NCI-H526 treated with DMSO at 0.1 percent for 48 hours (cell line): ENCODE measurements at regions not wholly inside any gene's neighbourhood (a gene's known extent, or its start where the extent isn't known, plus 50 kb on each side); places are given as distances from the start of the nearest gene placed in this dataset.
"Not testable (repeated sequence)": the region's sequence is repeated elsewhere in the genome, so short reads cannot be mapped to it uniquely, and the experiment has no call there.

Experiments used
- DNase-seq: peaks from one replicate; lab custom pipeline; 2025; lab: John Stamatoyannopoulos, UW

DNA sequence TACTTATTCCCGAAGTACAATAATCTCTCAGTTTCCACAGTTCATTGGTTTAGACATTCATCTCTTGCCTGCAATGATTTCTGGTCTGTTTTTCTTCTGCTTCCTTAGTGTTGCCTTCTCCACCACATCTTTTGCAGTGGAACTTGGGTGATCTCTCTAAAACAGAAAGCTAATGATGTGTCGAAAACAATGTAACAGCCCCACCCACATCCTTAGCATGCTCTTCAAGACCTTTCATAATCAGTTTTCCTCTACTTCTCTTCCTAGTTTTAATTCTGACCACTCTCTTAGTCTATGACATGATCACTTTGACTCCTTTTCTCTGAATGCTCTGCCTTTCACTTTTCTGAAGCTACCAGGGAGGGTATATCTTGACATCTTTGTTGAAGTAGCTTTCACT is 1007.9 kb upstream of the CITED2 start:
- no peak for DNase-seq

DNA sequence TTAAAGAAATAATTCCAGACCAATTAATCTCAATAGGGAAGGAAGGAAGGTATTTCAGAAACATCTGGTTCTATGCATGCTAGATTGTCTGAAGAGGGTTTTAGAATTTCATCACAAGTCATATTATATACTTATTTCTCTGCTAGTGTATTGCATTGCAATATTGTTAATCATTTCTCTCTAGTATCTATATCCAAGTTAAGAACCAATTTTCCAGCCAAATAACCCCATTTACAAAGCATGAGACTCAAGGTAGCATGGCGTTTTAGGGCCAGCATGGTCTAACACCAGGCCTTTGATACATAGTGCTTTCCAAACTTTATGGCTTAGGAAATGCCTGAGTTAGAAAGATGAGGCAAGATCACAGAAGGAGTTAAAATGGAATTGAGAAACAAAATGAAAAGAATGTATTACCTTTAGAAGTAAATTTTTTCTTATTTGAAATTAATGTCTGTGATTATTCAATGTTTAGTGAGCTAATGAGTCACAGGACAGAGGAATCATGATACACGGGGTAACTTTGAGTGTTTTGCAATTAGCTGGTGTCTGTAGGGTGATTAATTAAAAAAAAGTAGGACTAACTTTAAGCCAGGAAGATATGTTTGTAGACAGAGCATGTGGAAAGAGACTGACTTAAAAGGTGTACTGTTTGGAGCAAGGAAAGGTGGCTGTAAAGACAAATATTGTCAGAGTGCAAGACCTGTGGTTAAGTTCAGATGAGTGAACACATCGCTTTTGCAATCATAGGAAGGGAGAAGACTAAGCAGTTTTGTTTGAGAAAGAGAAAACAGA is 1006.2 kb upstream of the CITED2 start:
- DNase-seq = no peak

DNA sequence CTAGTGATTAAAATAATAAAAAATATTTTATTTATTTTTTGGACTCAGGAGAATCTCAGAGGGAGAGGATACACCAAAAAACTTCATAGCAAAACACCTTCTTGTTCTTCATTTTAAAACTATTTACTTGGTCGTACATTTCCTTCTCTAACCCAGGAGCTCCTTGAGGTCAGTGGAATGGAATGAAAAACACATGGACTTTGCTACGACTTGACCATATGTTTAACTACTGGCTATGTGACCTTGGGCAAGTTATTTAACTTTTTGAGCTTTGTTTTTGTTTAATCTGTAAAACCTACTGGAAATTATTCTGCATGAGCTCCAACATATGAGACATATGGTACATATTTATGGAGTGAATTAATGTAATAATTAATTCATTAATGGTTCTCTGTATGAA is 1005.5 kb upstream of the CITED2 start:
- DNase-seq = no peak

DNA sequence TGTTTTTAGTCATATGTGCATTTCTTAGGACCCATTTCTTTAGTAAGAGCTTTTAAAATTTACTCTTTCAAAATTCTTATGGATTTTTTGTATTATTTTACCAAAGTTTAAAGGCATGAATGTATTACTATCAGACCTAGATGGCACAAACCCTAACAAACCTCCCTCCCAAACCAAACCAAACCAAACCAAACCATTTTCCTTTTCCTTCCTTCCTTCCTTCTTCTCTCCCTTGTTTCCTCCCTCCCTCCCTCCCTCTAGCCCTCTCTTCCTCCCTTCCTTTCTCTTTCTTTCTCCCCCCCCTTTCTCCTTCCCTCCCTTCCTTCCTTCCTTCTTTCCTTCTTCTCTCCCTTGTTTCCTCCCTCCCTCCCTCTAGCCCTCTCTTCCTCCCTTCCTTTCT is 1001.8 kb upstream of the CITED2 start:
- no peak for DNase-seq

DNA sequence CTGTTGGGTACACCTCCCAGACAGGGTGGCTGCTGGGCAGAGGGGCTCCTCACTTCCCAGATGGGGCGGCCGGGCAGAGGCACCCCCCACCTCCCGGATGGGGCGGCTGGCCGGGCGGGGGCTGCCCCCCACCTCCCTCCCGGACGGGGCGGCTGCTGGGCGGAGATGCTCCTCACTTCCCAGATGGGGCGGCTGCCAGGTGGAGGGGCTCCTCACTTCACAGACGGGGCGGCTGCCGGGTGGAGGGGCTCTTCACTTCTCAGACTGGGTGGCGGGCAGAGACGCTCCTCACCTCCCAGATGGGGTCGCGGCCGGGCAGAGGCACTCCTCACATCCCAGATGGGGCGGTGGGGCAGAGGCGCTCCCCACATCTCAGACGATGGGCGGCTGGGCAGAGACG is 999.3 kb upstream of the CITED2 start:
- not testable (repeated sequence) for DNase-seq

DNA sequence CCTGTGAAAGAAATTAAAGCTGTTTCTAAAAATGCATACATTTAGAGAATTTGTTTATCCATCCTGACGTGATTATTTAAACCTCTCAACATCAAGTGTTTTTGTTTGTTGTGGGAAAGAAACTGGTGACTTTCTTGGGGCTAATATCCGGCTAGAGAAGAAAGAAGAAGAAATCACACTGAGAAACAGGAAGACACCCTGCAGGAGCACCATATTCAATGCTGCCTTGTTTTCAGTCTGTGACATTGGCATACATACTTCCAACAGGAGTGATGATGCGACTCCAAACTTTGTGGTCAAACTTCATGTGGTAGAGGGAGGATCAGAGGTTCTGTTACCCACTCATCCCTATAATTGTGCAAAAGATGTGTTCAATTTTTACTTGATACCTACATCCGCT is 997.6 kb upstream of the CITED2 start:
- no peak for DNase-seq

DNA sequence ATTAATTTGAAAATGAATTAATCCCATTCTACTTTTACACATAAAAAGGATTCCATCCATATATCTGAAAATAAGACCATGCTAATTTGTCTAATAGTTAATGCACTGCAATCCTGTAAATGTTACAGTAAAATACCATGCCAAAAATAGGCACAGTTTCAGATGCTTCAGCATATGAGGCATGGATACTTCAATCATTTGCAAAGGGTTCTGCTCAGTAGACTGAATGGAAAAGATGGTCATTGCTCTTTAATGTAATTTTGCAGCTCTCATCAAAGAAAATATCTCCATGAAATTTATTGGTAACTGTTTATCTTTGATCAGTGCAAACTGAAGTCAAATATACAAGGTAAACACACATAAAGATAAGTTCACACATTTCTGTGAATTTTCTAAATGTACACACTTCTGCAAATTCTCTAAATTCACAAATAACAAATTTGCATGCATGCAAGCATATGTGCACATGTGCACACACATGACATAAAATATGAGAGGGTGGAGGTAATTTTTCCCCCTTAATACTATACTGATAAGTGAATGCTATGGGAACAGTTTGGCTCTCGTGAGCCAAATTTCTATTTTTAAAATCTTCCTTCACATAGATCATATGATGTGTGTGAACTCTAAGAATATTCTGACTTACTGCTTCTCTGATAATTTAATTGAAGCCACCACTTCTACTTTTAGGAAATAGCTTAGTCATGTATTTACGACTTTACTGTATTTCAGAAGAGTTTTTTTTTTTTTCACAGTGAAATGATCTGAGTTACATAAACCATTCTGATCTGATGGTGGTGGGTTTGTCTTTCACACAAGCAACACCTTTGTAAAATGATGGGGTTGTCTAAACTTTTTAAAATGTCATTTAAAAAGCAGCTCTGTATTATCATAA is 996.8 kb upstream of the CITED2 start:
- no peak for DNase-seq

DNA sequence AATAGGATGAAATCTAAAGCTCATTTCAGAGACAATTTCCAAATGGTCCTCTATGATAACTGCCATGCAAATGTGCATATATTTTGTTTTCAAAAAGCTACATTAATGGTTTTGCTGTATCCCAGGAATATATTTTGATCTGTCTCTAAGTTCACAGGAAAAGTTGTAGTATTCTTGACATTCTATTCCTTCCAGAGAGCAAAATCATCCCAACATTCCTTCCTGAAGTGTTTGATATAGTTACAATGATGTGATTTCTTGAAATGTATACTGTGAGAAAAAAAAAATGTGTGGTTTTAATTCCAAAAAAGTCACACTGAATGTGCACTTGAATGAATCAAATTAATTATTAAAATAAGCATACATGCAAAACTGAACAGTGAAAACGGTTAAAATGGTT is 996.0 kb upstream of the CITED2 start:
- DNase-seq = no peak

DNA sequence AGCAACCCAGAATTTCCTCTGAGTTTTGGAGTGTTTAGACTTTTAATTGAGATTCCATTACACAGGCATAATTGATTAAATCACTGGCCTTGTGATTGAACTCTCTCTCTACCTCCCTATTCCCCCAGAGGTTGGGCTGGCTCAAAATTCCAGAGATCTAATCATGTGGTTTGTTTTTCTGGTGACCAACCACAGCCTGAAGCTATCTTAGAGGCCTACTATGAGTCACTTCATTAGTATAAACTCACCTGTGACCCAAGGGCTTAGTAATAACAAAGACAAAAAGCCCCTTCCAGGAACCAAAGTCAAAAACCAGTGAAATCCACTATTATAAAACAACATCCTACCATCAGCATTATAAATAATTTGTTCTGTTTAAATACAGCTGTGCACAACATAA is 992.5 kb upstream of the CITED2 start:
- no peak for DNase-seq

DNA sequence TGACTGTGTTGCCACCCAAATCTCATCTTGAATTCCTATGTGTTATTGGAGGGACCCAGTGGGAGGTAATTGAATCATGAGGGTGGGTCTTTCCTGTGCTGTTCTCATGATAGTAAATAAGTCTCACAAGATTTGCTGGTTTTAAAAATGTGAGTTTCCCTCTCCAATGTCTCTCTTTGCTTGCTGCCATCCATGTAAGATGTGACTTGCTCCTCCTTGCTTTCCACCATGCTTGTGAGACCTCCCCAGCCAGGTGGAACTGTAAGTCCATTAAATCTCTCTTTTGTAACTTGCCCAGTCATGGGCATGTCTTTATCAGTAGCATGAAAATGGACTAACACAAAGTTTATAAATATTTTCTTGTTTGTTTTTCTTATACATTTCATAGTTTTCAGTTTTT is 990.5 kb upstream of the CITED2 start:
- no peak for DNase-seq

DNA sequence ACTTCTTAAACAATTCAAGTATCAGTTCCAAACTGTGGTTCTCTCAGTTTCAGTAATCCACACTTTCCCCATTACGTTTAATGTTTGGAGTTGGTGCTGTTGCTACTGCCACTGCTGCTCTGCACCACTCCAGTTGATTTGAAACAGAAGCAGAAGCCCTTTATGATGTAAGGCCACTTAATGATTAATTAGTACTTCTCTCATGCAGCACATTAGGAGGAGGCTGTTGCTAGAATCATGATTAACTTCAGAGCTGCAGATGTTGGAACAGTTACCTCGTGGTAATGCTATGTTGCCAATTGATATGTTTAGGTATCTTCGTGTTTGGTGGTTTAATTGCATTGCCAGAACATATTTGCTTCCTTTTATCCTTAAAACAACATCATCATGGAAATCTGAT is 986.2 kb upstream of the CITED2 start:
- DNase-seq = no peak

DNA sequence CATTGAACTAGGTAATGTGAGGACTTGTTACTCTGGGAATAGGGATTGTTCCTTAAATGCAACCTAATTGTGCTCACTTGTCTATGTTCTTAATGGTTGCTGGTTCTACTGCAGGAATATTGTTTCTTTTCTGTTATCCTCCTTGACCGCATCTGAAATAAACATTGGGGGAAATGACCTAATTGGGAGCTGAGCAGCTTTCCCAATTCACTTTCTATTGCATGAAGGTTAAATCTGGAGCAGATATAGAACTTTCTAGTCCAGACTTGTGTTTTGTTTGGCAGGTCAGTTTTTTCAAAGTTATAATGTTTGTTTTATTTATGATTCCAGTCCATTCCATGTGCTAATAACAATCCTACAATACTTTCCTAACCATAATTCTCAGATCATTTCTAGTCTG is 981.0 kb upstream of the CITED2 start:
- DNase-seq = no peak

DNA sequence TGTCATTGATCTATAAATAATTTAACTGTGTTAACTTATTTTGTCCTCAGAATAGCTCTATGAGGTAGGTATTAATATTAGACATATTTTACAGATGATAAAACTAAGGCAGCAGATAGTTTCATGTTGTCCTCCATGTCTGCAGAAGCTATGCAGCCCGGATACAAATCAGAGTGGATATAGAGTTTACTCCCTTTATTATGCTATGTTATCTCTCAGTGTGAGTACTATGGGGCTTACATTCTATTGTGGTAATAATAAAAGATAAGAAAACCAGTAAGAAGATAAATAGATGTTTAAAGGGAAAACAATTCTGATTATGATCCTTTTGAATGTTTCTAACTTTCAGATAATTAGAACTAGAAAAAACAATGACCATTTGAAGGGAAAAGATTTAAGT is 979.8 kb upstream of the CITED2 start:
- DNase-seq = no peak

DNA sequence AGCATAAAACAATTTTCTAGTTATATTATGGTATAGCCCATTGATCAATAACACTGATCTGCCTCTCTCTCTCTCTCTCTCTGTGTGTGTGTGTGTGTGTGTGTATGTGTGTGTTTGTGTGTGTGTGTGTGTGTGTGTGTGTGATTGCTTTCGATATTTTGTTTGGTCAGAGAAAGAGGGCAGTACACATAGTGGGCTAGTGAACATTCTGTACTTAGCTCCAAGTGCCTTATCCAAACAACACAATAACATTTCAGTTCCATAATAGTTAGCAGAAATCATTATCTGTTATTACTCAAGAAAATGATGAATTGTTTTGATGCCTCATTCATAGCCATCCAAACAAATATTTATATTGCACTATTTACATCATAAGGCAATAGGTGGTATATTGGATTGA is 979.1 kb upstream of the CITED2 start:
- DNase-seq = no peak

DNA sequence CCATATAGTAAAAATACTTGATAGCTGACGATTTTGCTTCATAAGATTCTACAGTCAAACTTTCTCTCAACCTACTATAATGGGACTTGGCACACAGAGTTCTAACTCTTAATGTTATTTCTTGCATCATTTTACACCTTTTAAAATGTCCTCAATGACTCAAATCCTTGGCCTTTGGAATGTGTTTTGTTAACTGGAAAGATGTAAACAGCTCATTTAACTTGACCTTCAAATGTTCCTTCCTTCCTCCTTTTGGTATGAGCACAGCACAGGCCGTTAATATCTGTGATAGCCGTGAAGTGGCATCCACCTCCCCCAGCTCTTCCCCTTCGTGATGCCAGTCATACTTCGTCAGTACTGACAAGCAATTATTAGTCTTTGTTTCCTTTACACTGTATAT is 972.0 kb upstream of the CITED2 start:
- no peak for DNase-seq

DNA sequence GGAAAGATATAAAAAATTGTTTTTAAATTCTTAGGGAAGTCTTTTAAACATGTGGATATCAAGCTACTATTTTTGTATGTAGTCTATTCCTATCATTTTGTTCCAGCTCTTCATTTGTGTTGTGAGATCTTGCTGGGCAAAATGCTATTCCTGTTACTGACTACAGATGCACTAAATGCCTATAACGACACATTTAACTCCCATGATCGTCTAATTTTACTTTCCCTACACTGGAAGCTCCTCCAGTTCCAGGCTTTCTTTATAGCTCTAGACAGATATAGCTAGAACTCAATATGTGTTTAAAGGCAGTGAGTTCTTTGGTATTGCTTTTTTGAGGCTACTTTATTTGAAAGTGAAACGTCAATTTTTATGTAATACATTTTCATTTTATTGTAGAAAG is 971.5 kb upstream of the CITED2 start:
- no peak for DNase-seq

DNA sequence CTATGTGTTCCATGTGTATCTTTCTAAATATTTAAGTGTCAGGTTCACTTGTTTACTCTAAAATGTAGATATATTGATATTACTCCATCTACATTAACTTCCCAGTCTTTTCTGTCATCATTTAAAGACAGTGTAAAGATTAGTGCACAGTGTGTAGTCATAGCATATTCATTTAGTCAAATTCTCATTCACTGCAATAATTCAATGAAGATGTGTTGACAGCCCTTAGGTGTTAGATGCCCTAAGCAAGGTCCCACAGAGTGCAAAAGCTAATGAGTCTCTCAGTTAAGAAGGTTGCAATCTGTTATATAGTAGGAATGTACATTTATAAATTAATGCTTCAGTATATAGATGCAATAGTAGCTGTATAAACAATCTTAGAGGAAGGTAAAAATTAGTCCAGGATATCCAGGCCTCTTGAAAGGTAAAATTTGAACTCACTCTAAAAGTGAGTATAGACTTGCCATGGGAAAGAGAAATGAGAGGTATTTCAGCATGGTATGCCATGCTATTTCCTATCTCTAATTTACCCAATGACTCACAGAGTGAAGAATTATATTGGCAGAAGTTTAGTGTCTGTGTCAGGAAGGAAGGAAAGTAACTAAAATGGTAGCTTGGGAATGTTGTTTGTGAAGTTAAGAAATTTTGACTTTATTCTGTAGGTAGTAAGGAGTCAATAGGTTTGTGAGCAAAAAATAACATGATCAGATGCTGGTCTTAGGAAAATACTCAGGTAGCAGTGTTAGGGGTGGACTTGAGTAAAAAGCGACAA is 969.9 kb upstream of the CITED2 start:
- DNase-seq = no peak

DNA sequence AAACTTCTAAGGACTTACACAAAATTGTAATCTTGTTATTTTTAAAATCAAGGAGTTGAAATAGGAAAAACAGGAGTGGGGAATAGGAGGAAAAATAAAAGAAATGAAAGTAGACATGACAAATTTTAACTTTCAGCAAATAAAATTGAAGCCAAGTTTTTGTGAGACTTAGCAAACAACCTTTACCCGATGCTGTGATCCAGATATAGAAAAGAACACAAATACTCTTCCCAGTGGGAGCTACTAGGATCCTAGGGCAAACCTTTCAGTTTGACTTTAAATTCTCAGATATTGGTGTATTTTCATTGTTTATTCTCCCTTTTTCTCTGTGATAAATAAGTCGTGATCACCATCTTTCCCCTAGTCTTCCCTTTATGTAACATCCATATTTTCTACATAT is 968.7 kb upstream of the CITED2 start:
- DNase-seq = no peak

DNA sequence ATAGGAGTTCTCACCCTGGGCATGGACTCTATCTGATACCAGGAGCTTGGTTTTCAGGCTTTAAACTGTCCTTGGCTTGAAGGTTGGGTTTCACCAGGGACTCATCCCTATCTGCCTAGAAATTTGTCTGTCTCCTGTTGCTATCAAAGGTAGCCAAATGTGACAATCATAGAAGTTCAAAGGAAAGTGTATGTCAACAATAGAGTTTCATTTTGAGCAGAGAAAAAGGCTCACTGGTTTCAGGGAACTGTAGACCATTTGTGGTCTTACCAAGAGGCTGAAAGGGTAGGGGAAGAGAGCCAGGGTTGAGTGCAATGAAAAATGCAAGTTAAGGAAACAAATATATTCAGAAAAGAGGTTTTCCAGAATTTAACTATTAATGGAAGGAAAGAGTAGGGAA is 966.8 kb upstream of the CITED2 start:
- no peak for DNase-seq

DNA sequence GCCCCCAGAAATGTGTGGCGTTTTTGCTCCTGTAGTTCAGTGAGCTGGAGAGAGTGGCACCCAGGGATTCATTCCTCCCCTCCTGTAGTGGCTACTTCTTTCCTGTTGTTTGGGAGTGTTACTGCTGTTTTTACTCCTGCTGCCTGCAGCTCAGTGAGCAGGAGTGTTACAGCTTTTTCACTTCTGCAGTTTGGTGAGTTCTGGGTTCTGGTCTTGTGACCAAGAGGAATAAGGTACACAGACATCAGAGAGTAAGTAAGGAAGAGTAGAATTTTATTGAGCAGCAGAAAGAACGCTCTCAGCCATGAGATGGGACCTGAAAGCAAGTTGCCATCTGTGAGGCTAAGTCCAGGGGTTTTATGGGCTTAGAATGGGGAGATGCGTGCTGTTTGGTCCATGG is 966.3 kb upstream of the CITED2 start:
- DNase-seq = no peak

DNA sequence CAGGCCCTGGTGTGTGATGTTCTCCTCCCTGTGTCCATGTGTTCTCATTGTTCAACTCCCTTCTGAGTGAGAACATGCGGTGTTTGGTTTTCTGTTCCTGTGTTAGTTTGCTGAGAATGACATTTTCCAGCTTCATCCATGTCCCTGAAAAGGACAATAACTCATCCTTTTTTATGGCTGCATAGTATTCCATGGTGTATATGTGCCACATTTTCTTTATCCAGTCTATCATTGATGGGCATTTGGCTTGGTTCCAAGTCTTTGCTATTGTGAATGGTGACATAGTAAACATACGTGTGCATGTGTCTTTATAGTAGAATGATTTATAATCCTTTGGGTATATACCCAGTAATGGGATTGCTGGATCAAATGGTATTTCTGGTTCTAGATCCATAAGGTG is 964.6 kb upstream of the CITED2 start:
- not testable (repeated sequence) for DNase-seq

DNA sequence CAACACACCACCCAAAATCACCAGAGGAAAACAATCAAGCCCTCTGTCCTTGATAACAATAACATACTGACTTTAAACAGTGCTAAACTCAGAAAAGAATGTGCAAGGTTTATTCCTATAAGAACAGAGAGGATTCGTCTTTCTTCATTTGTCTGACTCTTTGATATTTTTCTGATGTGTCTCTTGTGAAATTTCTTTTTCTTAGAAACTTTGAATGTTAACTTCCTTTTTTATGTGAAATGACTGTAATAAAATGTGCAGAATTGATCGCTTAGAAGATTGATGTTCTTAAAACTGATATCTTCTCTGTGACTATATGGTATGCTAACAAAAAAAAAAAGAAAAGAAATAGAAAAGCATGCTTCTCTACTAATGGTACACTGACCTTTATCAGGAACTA is 947.4 kb upstream of the CITED2 start:
- DNase-seq = no peak
